GM06990 (cell line): ENCODE measurements at regions not wholly inside any gene's neighbourhood (a gene's known extent, or its start where the extent isn't known, plus 50 kb on each side); places are given as distances from the start of the nearest gene placed in this dataset.
A peak's percentile ranks its signal among the peaks of the same experiment; 100 is the strongest.

Experiments used
- DNase-seq: peaks from one replicate; pipeline ENCODE4 v3.0.0-alpha.2; 2011; ENCODE audit not compliant: insufficient read length; ENCODE audit errors: extremely low read depth
- H3K27me3 ChIP-seq: replicated peaks from 2 replicates; pipeline ENCODE4 v1.6.0; 2011; ENCODE audit warnings: low read length; ENCODE audit not compliant: control insufficient read depth, insufficient read depth
- H3K36me3 ChIP-seq: 2 replicates; pipeline ENCODE4 v1.5.1; 2011; ENCODE audit warnings: low read length; ENCODE audit not compliant: control insufficient read depth, insufficient read depth
- H3K4me3 ChIP-seq: replicated peaks from 2 replicates; pipeline ENCODE4 v1.5.1; 2011; ENCODE audit warnings: low read depth, mild to moderate bottlenecking, control low read depth, low read length
- TF ChIP-seq, protein P1 (sequence below): IDR thresholded peaks from 2 replicates; pipeline ENCODE4 v1.5.1; 2011; ENCODE audit warnings: low read length, control low read depth, mild to moderate bottlenecking, inconsistent platforms; ENCODE audit not compliant: insufficient read depth, poor library complexity, severe bottlenecking

DNA sequence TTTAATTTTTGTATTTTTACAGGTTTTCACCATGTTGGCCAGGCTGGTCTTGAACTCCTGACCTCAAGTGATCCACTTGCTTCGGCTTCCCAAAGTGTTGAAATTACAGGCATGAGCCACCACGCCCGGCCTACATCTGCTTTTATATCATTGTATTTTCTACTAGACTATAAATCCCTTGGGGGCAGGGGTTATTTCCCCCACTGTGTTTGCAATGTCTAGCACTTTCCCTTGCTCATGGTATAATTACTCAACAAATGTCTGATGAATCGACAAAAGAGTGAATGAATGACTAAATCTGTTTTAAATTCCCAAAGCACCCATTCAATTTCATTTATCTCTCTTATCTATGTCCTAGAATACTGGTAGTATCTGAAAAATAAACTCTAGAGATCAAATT lies 244.5 kb upstream of the CSNK1A1L start:
- Histone ChIP-seq H3K36me3 (no peaks in the 10 kb centered on the region), H3K27me3 (no peaks in the 10 kb centered on the region), H3K4me3 (no peak overlapping the region)
- TF ChIP-seq, protein P1, sequence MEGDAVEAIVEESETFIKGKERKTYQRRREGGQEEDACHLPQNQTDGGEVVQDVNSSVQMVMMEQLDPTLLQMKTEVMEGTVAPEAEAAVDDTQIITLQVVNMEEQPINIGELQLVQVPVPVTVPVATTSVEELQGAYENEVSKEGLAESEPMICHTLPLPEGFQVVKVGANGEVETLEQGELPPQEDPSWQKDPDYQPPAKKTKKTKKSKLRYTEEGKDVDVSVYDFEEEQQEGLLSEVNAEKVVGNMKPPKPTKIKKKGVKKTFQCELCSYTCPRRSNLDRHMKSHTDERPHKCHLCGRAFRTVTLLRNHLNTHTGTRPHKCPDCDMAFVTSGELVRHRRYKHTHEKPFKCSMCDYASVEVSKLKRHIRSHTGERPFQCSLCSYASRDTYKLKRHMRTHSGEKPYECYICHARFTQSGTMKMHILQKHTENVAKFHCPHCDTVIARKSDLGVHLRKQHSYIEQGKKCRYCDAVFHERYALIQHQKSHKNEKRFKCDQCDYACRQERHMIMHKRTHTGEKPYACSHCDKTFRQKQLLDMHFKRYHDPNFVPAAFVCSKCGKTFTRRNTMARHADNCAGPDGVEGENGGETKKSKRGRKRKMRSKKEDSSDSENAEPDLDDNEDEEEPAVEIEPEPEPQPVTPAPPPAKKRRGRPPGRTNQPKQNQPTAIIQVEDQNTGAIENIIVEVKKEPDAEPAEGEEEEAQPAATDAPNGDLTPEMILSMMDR, result no peak
- DNase-seq, result no peak

- H3K27me3 ChIP-seq, result no peaks in the 10 kb centered on the region
- no peak overlapping the region for H3K4me3 ChIP-seq
- no peaks in the 10 kb centered on the region for H3K36me3 ChIP-seq
- TF ChIP-seq, protein P1, result no peak
- no peak for DNase-seq
Observed at GRCh38 chr13:37348916-37349643, 243.6 kb upstream of the CSNK1A1L start.

DNA sequence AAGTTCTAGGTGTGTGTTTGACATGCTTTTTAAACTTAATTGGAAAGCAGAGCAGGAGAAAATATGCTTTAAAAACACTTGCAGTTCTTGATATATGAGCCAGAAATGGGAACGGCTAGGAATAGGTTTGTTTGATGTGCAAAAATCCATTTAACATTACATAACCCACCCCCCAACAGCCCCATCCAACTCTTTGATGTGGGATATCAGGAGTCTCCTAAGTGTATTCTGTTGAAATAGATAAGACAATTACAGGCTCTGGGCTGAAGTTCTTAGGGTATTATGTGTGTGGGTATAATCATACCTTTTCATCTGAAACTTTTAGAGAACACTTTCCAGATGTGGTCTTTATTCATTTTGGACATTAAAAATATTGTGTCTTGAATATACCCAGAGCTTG lies 240.4 kb upstream of the CSNK1A1L start:
- Histone ChIP-seq H3K4me3 (no peak overlapping the region), H3K27me3 (no peaks in the 10 kb centered on the region), H3K36me3 (no peaks in the 10 kb centered on the region)
- DNase-seq, result no peak
- TF ChIP-seq, protein P1, result no peak

- Histone ChIP-seq H3K36me3 (no peaks in the 10 kb centered on the region), H3K4me3 (no peak overlapping the region), H3K27me3 (no peaks in the 10 kb centered on the region)
- DNase-seq, result no peak
- TF ChIP-seq, protein P1, result no peak
Observed at GRCh38 chr13:37345391-37345790, 239.9 kb upstream of the CSNK1A1L start.

GRCh38 chr13:37344056-37344455 lies 238.6 kb upstream of the CSNK1A1L start:
- H3K36me3 ChIP-seq, result no peaks in the 10 kb centered on the region
- TF ChIP-seq, protein P1, result no peak
- no peak overlapping the region for H3K4me3 ChIP-seq
- no peaks in the 10 kb centered on the region for H3K27me3 ChIP-seq
- DNase-seq, result no peak

DNA sequence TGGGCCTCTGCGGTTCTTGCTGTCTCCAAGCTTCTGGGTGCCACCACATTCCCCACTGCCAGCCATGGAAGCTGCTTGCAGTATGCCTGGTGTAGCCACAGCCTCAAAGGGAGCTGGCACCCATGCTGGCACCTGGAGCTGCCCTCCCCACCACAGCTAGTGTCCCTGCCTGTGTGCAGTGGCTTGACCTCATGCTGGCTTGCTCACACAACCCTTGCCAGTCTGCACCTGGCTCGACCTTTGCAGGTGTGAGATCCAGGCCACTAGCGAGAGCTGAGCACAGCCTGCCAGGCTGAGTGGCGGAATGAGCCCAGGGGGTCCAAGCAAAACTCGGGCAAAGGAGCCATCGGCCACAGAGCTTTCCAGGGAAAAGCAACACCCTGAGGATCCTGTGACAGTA lies 236.7 kb upstream of the CSNK1A1L start:
- H3K4me3 ChIP-seq, result no peak overlapping the region
- no peaks in the 10 kb centered on the region for H3K27me3 ChIP-seq
- peak; percentile 1 for DNase-seq
- no peaks in the 10 kb centered on the region for H3K36me3 ChIP-seq
- TF ChIP-seq, protein P1, result no peak
